ENCODE measurements at regions not wholly inside any gene's neighbourhood (a gene's known extent, or its start where the extent isn't known, plus 50 kb on each side); places are given as distances from the start of the nearest gene placed in this dataset.

GRCh38 chr14:36423430-36423829, 96.6 kb downstream of the NKX2-1 start:
- Histone ChIP-seq H3K9me3 (ENCODE audit: control insufficient read depth, insufficient read depth, low read length) (no peaks in the 10 kb centered on the region), H3K4me3 (ENCODE audit: insufficient read depth, low read depth, low read length) (no peak overlapping the region), H3K4me2 (ENCODE audit: low read depth, low read length) (no peak overlapping the region), H4K91ac (ENCODE audit: insufficient read depth, low read depth, low read length) (no peak overlapping the region), H3K27ac (ENCODE audit: insufficient read depth, low read length) (no peak overlapping the region), H4K5ac (ENCODE audit: low read depth, low read length) (no peak overlapping the region), H2AK5ac (ENCODE audit: low read depth, low read length) (no peak overlapping the region), H2AK9ac (replicated peaks; ENCODE audit: low read depth, low read length, poor library complexity) (no peak overlapping the region), H3K18ac (ENCODE audit: low read depth, low read length) (no peak overlapping the region), H3K9me1 (ENCODE audit: insufficient read depth, low read length) (no peaks in the 10 kb centered on the region), H3K14ac (replicated peaks; ENCODE audit: low read depth, low read length) (no peak overlapping the region), H3K27me3 (ENCODE audit: control insufficient read depth, insufficient read depth, low read length) (no peaks in the 10 kb centered on the region), H3K36me3 (ENCODE audit: control insufficient read depth, insufficient read depth, low read length) (no peaks in the 10 kb centered on the region), H3K23ac (ENCODE audit: low read depth, low read length) (no peak overlapping the region), H3K79me1 (ENCODE audit: low read depth in 1 of 2, low read length in 2 of 2) (no peaks in the 10 kb centered on the region), H2AFZ (replicated peaks; ENCODE audit: low read length, poor library complexity) (no peak overlapping the region), H2BK15ac (ENCODE audit: low read depth, low read length) (no peak overlapping the region), H2BK5ac (ENCODE audit: low read depth, low read length, poor library complexity, severe bottlenecking) (no peak overlapping the region), H4K20me1 (ENCODE audit: insufficient read depth, low read length) (no peaks in the 10 kb centered on the region), H3K56ac (ENCODE audit: extremely low read depth, insufficient read depth, low read length) (no peak overlapping the region), H4K8ac (ENCODE audit: low read depth in 2 of 2, low read length in 2 of 2) (no peak overlapping the region), H2BK120ac (ENCODE audit: low read depth, low read length) (no peak overlapping the region), H3K4ac (ENCODE audit: low read depth, low read length) (no peak overlapping the region), H3K9ac (ENCODE audit: low read depth, low read length) (no peak overlapping the region), H3K4me1 (ENCODE audit: control insufficient read depth, insufficient read depth, low read length) (no peaks in the 10 kb centered on the region), H2BK20ac (ENCODE audit: low read depth, low read length) (no peak overlapping the region)
- POLR2A ChIA-PET (ENCODE audit: unreplicated experiment), result no interaction called here
- dilution Hi-C loops (cut with HindIII; ENCODE audit: low sequenced_read_pairs, unreplicated experiment) (no loop called here), in situ Hi-C loops (cut with MboI; ENCODE audit: low sequenced_read_pairs) (no loop called here), intact Hi-C loops (cut with micrococcal nuclease) (no loop called here)
- DNase-seq, result no peak
- WGBS, 2 experiments (ENCODE audit: extremely low coverage in 2 of 2, insufficient read length in 1 of 2), result no CpG with 5 or more reads among the region's 5 CpGs
- no TSS peak for BruUV-seq (replicated peaks)
- TF ChIP-seq RCOR1 (IDR thresholded peaks at IDR 0.05; ENCODE audit: insufficient replicate concordance, low read length) (no peak), POLR2A (IDR thresholded peaks at IDR 0.05; ENCODE audit: low read depth, low read length) (no peak), MAFK (IDR thresholded peaks at IDR 0.05; ENCODE audit: low read depth, low read length) (no peak), BHLHE40 (IDR thresholded peaks at IDR 0.05; ENCODE audit: low read depth, low read length) (no peak), RFX5 (IDR thresholded peaks at IDR 0.05; ENCODE audit: low read depth, low read length) (no peak), FOS (IDR thresholded peaks at IDR 0.05; ENCODE audit: low read depth, low read length) (no peak), CTCF (conservative IDR thresholded peaks at IDR 0.05; ENCODE audit: low read depth, low read length) (no peak), MAZ (IDR thresholded peaks at IDR 0.05; ENCODE audit: borderline replicate concordance, low read depth, low read length) (no peak), MXI1 (IDR thresholded peaks at IDR 0.05; ENCODE audit: borderline replicate concordance, low read depth, low read length) (no peak), CHD1 (IDR thresholded peaks at IDR 0.05; ENCODE audit: low read depth, low read length) (no peak), SMC3 (IDR thresholded peaks at IDR 0.05; ENCODE audit: low read depth, low read length) (no peak), NFE2L2 (IDR thresholded peaks at IDR 0.05; ENCODE audit: low read depth, low read length) (no peak), CEBPB (IDR thresholded peaks at IDR 0.05; ENCODE audit: low read depth, low read length) (no peak), RAD21 (IDR thresholded peaks at IDR 0.05; ENCODE audit: low read length) (no peak)
- TF ChIP-seq, protein P1, sequence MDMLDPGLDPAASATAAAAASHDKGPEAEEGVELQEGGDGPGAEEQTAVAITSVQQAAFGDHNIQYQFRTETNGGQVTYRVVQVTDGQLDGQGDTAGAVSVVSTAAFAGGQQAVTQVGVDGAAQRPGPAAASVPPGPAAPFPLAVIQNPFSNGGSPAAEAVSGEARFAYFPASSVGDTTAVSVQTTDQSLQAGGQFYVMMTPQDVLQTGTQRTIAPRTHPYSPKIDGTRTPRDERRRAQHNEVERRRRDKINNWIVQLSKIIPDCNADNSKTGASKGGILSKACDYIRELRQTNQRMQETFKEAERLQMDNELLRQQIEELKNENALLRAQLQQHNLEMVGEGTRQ (IDR thresholded peaks at IDR 0.05; ENCODE audit: low read depth, low read length), result no peak
- TF ChIP-seq, protein P2, sequence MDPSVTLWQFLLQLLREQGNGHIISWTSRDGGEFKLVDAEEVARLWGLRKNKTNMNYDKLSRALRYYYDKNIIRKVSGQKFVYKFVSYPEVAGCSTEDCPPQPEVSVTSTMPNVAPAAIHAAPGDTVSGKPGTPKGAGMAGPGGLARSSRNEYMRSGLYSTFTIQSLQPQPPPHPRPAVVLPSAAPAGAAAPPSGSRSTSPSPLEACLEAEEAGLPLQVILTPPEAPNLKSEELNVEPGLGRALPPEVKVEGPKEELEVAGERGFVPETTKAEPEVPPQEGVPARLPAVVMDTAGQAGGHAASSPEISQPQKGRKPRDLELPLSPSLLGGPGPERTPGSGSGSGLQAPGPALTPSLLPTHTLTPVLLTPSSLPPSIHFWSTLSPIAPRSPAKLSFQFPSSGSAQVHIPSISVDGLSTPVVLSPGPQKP (IDR thresholded peaks at IDR 0.05; ENCODE audit: borderline replicate concordance, low read depth, low read length), result no peak
- ATAC-seq (ENCODE audit: low read depth), result no peak
- CTCF ChIA-PET, result no interaction called here
